ENCODE measurements at regions not wholly inside any gene's neighbourhood (a gene's known extent, or its start where the extent isn't known, plus 50 kb on each side); places are given as distances from the start of the nearest gene placed in this dataset.

DNA sequence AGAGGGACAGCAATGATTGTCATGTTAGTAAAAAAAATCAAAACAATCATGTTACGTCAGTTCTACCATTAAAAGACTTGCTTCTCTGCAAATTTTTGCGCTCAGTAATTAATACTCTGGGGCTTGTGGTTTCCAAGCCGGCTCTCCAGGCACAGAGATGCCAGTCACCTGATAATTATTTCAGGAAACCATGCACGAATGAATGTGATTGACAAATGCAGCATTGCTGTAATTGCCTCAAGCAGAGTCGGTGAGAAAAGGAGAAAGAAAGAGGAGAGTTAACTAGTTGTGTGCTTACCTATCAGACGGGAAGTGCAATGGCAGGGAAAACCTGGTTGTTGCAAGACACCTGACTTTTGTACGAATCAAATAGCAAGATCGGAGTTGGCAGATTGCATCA is 609.8 kb upstream of the MKI67 start:
- no TSS peak for BruUV-seq (replicated peaks)
- no peak overlapping the region for H3K4me2 ChIP-seq (ENCODE audit: low read depth, low read length)
- H3K27ac ChIP-seq (ENCODE audit: extremely low read length, insufficient read depth, low read length) = no peak overlapping the region
- no peak for TF ChIP-seq MYC (CRISPR knock-in tag; IDR thresholded peaks at IDR 0.05; ENCODE audit: borderline replicate concordance)
- H3K9ac ChIP-seq (ENCODE audit: insufficient read depth, low read depth, low read length) = no peak overlapping the region
- H3K79me2 ChIP-seq (ENCODE audit: insufficient read depth, low read length) = no peaks in the 10 kb centered on the region
- WGBS (ENCODE audit: low lambda C conversion rate) = 9% methylated on average over 8 of the region's 8 CpGs
- H3K36me3 ChIP-seq (replicated peaks in 1 of 2; ENCODE audit: control insufficient read depth in 1 of 2, insufficient read depth in 2 of 2, low read length in 2 of 2) = no peaks in the 10 kb centered on the region
- intact Hi-C loops (cut with micrococcal nuclease; ENCODE audit: unreplicated experiment) (no loop called here), in situ Hi-C loops (cut with HindIII; ENCODE audit: extremely low pct_ligation_motif_present, low pct_unique_long_range_greater_than_20kb) (no loop called here)
- ChIA-PET POLR2A (no interaction called here), CTCF (ENCODE audit: low intra/inter-chr PET ratio, low total read pairs) (no interaction called here)
- H2AFZ ChIP-seq (ENCODE audit: low read length) = no peak overlapping the region
- H4K20me1 ChIP-seq (ENCODE audit: insufficient read depth, low read length) = no peaks in the 10 kb centered on the region
- DNase-seq (ENCODE audit: low spot score) (no peak), ATAC-seq (no peak), FAIRE-seq (no peak)
- H3K27me3 ChIP-seq (ENCODE audit: control insufficient read depth in 1 of 2, insufficient read depth in 2 of 2, low read length in 2 of 2) = peaks cover 2 to 51% of the 10 kb centered on the region in 2 experiments; a peak in 3 of 5 replicates
- H3K9me3 ChIP-seq (ENCODE audit: low read length) = no peaks in the 10 kb centered on the region
- H3K4me1 ChIP-seq (ENCODE audit: insufficient read depth, low read length) = no peaks in the 10 kb centered on the region
- H3K4me3 ChIP-seq (replicated peaks in 1 of 3; ENCODE audit: insufficient read depth in 1 of 3, low read depth in 2 of 3, low read length in 3 of 3) = no peak overlapping the region

DNA sequence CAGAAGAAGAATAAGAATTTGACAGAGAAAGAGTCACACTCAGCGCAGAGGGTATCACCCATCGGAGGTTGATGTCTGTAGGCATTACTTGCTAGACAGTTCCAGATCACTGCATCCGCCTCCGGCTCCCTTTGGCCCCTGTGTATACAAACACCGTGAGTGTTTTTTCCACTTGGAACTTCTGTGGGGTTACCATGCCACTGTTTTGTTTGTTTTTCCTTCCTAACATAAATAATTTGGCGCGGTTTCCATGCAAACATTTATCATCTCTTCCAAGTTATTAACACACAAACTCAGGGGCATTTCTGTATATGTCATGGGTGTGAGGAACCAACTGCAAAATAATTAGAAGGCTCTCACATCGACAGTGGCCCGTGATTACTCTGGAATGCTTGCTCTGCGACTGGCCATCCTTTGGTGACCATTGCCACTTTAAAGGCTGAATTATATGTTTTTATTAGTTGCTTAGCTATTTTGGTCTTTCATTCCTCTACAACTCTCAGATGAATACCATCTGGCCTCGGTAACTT is 612.2 kb upstream of the MKI67 start:
- Histone ChIP-seq H3K9me3 (ENCODE audit: low read length) (no peaks in the 10 kb centered on the region), H4K20me1 (ENCODE audit: insufficient read depth, low read length) (no peaks in the 10 kb centered on the region), H3K79me2 (ENCODE audit: insufficient read depth, low read length) (no peaks in the 10 kb centered on the region), H3K4me2 (ENCODE audit: low read depth, low read length) (no peak overlapping the region), H3K4me3 (replicated peaks in 1 of 3; ENCODE audit: insufficient read depth in 1 of 3, low read depth in 2 of 3, low read length in 3 of 3) (no peak overlapping the region), H3K27me3 (ENCODE audit: control insufficient read depth in 1 of 2, insufficient read depth in 2 of 2, low read length in 2 of 2) (peaks cover 2 to 61% of the 10 kb centered on the region in 2 experiments; a peak in 4 of 5 replicates), H3K27ac (ENCODE audit: extremely low read length, insufficient read depth, low read length) (no peak overlapping the region), H3K9ac (ENCODE audit: insufficient read depth, low read depth, low read length) (no peak overlapping the region), H3K36me3 (replicated peaks in 1 of 2; ENCODE audit: control insufficient read depth in 1 of 2, insufficient read depth in 2 of 2, low read length in 2 of 2) (no peaks in the 10 kb centered on the region), H2AFZ (ENCODE audit: low read length) (no peak overlapping the region), H3K4me1 (ENCODE audit: insufficient read depth, low read length) (no peaks in the 10 kb centered on the region)
- no TSS peak for BruUV-seq (replicated peaks)
- CTCF ChIA-PET (ENCODE audit: low intra/inter-chr PET ratio, low total read pairs) = no interaction called here
- DNase-seq (ENCODE audit: low spot score) (no peak), FAIRE-seq (no peak), ATAC-seq (no peak)
- intact Hi-C loops (cut with micrococcal nuclease; ENCODE audit: unreplicated experiment) (no loop called here), in situ Hi-C loops (cut with HindIII; ENCODE audit: extremely low pct_ligation_motif_present, low pct_unique_long_range_greater_than_20kb) (no loop called here)
- POLR2A ChIA-PET = no interaction called here
- 4% methylated on average over 11 of the region's 11 CpGs for WGBS (ENCODE audit: low lambda C conversion rate)
- no peak for TF ChIP-seq KLF13 (CRISPR knock-in tag; IDR thresholded peaks at IDR 0.05)
- TF ChIP-seq, protein P1, sequence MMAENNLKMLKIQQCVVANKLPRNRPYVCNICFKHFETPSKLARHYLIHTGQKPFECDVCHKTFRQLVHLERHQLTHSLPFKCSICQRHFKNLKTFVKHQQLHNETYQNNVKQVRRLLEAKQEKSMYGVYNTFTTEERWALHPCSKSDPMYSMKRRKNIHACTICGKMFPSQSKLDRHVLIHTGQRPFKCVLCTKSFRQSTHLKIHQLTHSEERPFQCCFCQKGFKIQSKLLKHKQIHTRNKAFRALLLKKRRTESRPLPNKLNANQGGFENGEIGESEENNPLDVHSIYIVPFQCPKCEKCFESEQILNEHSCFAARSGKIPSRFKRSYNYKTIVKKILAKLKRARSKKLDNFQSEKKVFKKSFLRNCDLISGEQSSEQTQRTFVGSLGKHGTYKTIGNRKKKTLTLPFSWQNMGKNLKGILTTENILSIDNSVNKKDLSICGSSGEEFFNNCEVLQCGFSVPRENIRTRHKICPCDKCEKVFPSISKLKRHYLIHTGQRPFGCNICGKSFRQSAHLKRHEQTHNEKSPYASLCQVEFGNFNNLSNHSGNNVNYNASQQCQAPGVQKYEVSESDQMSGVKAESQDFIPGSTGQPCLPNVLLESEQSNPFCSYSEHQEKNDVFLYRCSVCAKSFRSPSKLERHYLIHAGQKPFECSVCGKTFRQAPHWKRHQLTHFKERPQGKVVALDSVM (CRISPR knock-in tag; IDR thresholded peaks at IDR 0.05) = no peak
- TF ChIP-seq, protein P2, sequence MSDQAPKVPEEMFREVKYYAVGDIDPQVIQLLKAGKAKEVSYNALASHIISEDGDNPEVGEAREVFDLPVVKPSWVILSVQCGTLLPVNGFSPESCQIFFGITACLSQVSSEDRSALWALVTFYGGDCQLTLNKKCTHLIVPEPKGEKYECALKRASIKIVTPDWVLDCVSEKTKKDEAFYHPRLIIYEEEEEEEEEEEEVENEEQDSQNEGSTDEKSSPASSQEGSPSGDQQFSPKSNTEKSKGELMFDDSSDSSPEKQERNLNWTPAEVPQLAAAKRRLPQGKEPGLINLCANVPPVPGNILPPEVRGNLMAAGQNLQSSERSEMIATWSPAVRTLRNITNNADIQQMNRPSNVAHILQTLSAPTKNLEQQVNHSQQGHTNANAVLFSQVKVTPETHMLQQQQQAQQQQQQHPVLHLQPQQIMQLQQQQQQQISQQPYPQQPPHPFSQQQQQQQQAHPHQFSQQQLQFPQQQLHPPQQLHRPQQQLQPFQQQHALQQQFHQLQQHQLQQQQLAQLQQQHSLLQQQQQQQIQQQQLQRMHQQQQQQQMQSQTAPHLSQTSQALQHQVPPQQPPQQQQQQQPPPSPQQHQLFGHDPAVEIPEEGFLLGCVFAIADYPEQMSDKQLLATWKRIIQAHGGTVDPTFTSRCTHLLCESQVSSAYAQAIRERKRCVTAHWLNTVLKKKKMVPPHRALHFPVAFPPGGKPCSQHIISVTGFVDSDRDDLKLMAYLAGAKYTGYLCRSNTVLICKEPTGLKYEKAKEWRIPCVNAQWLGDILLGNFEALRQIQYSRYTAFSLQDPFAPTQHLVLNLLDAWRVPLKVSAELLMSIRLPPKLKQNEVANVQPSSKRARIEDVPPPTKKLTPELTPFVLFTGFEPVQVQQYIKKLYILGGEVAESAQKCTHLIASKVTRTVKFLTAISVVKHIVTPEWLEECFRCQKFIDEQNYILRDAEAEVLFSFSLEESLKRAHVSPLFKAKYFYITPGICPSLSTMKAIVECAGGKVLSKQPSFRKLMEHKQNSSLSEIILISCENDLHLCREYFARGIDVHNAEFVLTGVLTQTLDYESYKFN (CRISPR knock-in tag; conservative IDR thresholded peaks at IDR 0.05) = no peak
- TF ChIP-seq MEIS1 (CRISPR knock-in tag; IDR thresholded peaks at IDR 0.05; ENCODE audit: borderline replicate concordance) = no peak
- no peak for TF ChIP-seq ZNF674 (CRISPR knock-in tag; IDR thresholded peaks at IDR 0.05; ENCODE audit: low read depth)
- no peak for TF ChIP-seq SIX1 (CRISPR knock-in tag; IDR thresholded peaks at IDR 0.05; ENCODE audit: borderline replicate concordance)
- no peak for TF ChIP-seq ONECUT2 (CRISPR knock-in tag; IDR thresholded peaks at IDR 0.05)
- TF ChIP-seq, protein P3, sequence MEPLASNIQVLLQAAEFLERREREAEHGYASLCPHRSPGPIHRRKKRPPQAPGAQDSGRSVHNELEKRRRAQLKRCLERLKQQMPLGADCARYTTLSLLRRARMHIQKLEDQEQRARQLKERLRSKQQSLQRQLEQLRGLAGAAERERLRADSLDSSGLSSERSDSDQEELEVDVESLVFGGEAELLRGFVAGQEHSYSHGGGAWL (CRISPR knock-in tag; IDR thresholded peaks at IDR 0.05) = no peak

All from HepG2 (cell line).